HuH-7 (cell line): ENCODE measurements at regions not wholly inside any gene's neighbourhood (a gene's known extent, or its start where the extent isn't known, plus 50 kb on each side); places are given as distances from the start of the nearest gene placed in this dataset.

ENCODE experiments used
- DNase-seq: peaks from one replicate; pipeline ENCODE4 v3.0.0; 2011; ENCODE audit warnings: low spot score

GRCh38 chr3:13224967-13225366, 151.7 kb upstream of the IQSEC1 start:
- peak; percentile 61 for DNase-seq

GRCh38 chr3:13223574-13224237, 150.5 kb upstream of the IQSEC1 start:
- DNase-seq: peak; percentile 82

DNA sequence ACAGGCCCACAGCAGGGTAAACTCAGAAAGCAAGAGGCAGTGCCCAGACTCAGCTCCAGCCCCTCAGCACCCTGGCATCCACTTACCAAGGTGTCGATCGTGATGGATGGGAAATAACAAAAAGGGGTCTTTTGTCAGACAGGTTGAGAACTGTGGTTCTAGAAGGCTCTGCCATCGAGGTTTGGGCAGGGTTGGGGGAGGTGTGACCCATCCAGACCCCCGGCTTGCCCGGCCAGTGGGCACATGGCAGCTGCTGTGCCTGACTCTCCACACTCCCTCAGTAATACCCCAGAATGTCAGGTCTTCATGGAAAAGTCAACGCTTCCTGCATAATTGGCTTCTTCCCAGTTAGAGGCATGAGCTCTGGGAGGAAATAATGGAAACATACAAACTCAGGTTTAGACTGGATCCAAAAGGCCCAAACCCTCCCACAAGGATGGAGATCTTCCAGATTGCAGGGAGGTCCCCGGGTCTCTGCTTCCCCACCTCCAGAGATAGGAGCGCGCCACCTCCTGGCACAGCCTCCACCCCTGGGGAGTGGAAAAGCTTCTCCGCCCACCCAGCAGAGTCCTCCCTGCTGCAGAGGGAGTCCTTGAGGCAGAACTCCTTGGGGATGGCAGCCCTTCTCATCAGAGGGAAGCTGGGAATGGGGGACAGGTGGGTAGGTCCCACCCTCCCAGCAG, 149.8 kb upstream of the IQSEC1 start:
- DNase-seq: no peak

GRCh38 chr3:13222131-13222530, 148.9 kb upstream of the IQSEC1 start:
- no peak for DNase-seq

- no peak for DNase-seq
These were observed 148.3 kb upstream of the IQSEC1 start for GRCh38 chr3:13221491-13222061.

- no peak for DNase-seq
These were observed 147.8 kb upstream of the IQSEC1 start for GRCh38 chr3:13220991-13221390.

DNA sequence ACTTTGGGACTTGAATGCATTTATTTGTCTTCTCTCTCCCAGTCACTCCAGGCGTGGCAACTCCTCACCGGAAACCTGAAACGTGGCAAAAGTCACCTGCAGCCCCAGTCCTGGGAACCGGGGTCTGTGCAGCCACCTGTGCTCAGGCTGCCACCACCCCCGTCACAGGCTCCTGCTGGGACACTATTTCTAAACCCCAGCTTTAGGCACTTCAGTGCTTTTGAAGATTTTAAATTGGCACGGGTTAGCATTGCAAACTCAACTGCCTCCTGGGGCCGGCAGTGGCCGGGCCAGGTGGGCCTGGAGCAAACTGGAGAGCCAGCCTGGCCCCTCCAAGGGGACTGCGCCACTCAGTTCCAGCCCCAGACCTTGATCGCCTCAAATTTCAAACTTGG, 146.7 kb upstream of the IQSEC1 start:
- DNase-seq: no peak

GRCh38 chr3:13219077-13219901, 146.1 kb upstream of the IQSEC1 start:
- no peak for DNase-seq

DNA sequence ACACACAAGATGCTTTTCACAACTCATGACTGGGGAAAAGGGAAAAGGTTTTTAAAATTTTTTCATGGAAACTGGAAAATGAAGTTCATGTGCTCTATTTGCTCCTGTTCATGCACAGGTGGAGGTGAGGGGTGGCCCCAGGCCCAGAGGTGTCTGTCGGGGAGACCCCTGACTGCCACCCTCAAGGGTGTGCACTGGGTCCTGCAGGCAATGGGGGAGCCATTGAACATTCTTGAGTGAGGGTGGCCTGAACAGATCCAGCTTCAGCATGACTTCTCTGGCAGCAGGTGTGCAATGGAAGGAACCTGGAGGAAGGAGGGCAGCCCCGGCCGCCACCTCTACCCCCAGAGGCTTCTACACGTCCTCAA, 145.3 kb upstream of the IQSEC1 start:
- DNase-seq: no peak

DNA sequence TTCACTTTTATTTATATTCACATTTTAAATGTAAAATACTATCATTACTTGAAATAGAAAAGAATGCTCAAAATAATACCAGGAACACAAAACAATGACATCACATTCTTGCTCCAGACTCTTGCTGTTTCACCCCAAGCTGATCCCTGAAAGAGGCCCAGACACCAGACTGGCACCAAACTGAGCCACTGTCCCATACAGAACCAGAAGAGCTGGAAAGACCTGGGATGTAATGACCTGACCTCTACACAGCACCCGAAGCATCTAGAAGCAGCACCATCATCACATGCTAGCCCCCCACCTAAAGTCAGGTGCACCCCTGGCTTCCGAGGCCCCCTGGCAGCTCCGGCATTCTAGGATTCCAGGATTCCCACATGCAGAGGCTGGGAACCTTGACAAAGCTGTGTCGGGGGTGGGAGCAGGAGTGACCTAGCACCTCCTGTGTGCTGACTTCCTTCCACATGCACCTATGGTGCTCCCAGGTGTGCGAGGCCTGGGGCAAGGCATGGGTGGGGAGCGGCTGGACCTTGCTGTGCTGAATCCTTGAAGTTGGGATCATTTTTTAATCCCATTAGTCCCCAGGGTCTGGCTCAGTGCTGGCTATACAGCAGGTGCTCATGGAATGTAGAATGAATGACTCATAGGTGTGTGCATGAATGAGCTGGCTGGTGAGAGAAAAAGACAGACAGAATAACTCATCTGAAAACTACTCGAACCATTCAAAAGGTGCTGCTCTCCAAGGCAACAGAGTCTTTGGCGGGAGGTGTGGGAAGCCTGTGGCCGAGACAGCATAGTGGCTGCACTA, 144.7 kb upstream of the IQSEC1 start:
- no peak for DNase-seq

DNA sequence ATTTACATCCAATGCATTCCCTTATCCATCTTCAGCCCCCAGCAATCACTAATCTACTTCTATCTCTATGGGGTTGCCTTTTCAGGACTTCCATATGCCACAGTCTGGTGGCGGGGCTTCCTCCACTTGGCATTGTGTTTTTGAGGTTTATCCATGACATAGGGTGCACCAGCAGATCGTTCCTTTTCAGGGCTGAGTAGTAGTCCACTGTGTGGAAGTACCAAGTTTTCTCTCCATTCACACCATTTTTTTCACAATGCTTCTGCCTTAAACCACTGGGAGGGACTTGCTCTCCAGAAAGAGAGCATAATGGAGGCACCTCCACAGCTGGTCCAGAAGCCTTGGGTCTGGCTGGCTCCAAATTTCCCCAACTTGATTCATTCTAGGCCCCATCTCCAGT, 144.0 kb upstream of the IQSEC1 start:
- DNase-seq: no peak

GRCh38 chr3:13215940-13216546, 142.8 kb upstream of the IQSEC1 start:
- DNase-seq: peak; percentile 59

- no peak for DNase-seq
These were observed 141.7 kb upstream of the IQSEC1 start for GRCh38 chr3:13214847-13215472.

DNA sequence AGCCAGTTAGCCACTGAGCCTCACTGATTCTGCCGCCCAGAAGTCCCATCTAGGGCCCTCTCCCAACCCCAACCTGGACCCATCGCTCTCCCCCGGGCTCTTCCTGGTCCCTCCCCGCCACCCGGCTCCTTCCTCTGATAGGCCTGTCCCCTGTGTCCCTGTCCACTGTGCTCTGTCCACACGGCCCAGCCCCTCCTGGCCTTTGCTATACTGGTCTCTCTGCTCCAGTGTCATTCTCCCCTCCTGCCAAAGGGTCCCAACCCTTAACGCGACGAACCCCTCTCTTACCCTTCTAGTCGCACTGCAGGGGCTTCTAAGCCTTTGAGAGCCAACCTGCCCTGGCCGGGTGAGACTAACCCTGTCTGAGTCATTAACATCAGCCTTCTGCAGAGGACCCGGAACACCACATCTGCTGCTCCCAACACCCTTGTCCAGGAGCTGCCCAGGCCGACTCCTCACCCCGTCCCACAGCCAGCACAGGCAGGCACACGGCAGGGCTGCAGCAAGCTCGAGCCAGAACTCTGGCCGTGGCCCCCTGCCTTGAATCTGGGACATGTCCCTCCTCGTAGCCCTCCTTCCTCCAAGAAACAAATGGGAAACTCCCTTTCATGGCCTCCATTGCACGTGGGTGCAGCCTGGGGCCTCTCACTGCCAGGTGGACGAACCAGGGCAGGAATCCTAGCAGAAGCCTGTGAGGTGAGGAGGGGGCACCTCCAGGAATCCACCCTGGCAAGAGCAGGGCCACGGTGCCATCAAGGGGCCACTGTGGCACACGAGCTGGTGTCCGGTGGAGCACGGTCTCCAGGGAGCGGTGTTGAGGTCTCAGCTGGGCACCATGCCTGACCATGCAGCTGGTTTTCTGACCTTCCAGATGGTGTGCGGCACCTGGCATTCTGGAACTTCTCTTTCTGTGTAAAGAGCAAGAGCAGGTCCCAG, 140.9 kb upstream of the IQSEC1 start:
- DNase-seq: no peak

GRCh38 chr3:13213490-13213889, 140.3 kb upstream of the IQSEC1 start:
- no peak for DNase-seq

DNA sequence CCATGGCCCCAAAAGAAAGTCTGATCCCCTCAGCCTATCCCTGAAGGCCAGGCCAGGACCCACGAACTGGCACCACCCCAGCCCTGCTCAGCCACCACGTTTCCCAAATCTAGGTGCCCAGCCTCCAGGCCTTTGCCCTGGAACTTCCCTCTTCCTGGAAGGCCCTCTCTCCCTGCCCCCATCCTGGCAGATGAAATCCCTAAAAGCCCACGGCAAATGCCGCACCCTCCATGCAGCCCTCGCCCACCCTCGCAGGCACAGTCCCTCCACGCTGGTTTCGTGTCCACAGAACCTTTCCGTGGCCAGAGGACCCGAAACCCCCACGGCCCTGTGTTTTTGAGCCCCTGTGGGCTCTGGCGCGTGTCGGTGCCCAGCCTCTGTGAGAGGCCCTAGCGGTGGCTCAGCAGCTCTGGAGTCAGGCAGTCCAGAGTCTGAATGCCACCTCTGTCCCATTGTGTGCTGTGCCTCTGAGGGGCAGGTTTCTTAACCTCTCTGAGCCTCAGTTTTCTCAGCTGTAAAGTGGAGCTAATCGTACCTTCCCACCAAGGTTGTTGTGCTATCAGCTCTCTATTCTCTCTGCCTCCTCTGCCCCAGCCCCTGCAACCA, 138.5 kb upstream of the IQSEC1 start:
- no peak for DNase-seq

DNA sequence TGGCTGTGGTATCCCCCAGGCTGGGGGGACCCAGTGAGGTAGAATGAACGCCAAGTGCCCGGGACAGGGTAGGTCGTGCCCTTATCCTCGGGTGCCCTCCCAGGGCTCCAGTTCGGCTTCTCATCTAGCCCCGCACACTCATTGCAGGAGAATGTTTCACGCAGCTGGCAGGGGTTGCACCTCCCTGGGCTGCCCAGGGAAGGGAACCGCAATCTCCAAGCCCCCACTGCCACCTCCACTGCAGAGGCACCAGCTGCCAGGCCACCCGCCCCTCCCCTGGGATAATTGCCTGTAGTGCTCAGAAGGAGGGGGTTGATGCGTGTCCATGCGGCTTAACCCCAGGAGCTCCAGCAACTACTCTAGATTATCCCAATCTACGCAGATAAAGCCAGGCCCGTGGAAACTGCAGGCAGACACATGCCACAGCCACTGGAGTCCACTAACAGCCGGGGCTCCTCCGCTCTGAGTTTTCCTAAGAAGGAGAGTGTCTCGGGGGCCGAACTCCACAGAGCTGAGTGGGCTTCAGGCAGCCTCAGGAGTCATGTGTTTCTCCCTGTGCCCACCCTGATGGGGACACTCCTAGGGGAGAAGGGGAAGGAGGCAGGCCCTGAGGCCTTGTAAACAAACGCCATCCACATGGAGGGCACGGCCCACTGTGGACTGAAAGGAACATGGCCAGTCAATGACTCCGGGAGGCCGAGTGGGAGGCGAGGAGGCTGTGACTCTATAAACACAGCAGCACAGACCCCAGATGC, 137.2 kb upstream of the IQSEC1 start:
- DNase-seq: no peak

- DNase-seq: no peak
These were observed 136.4 kb upstream of the IQSEC1 start for GRCh38 chr3:13209634-13209997.
